ENCODE measurements at regions not wholly inside any gene's neighbourhood (a gene's known extent, or its start where the extent isn't known, plus 50 kb on each side); places are given as distances from the start of the nearest gene placed in this dataset.

GRCh38 chr2:12284037-12284436 lies 432.7 kb upstream of the TRIB2 start:
- no TSS peak for BruUV-seq (replicated peaks)
- ATAC-seq = no peak
- no peak overlapping the region for H2AFZ ChIP-seq (ENCODE audit: low read depth, low read length, poor library complexity, severe bottlenecking)
- ChIA-PET CTCF (no interaction called here), POLR2A (no interaction called here), RAD21 (ENCODE audit: low non-redundant PET in 1 of 2, low total read pairs in 2 of 2, uncharacterized antibody in 2 of 2, unreplicated experiment in 2 of 2) (no interaction called here)
- H3K9ac ChIP-seq (ENCODE audit: low read length) = no peak overlapping the region
- H3K4me2 ChIP-seq (ENCODE audit: low read length) = no peak overlapping the region
- no peak overlapping the region for H3K4me3 ChIP-seq (replicated peaks in 1 of 2; ENCODE audit: low read depth in 1 of 2, low read length in 2 of 2)
- H3K4me1 ChIP-seq (ENCODE audit: control insufficient read depth in 1 of 2, insufficient read depth in 2 of 2, low read length in 2 of 2) = no peaks in the 10 kb centered on the region
- H3K79me2 ChIP-seq (ENCODE audit: insufficient read depth, low read length) = no peaks in the 10 kb centered on the region
- intact Hi-C loops (cut with micrococcal nuclease) = no loop called here
- H4K20me1 ChIP-seq (ENCODE audit: insufficient read depth) = no peaks in the 10 kb centered on the region
- H3K9me2 ChIP-seq (ENCODE audit: insufficient read depth) = no peaks in the 10 kb centered on the region
- no peaks in the 10 kb centered on the region for H3K27me3 ChIP-seq (ENCODE audit: insufficient read depth, low read length)
- H3K36me3 ChIP-seq (ENCODE audit: control insufficient read depth in 1 of 2, insufficient read depth in 2 of 2, low read length in 2 of 2) = no peaks in the 10 kb centered on the region
- TF ChIP-seq SP1 (IDR thresholded peaks at IDR 0.05; ENCODE audit: low read depth) (no peak), CBX3 (IDR thresholded peaks at IDR 0.05; ENCODE audit: low read depth) (no peak), MAX (IDR thresholded peaks at IDR 0.05) (no peak), POLR2AphosphoS5 (IDR thresholded peaks at IDR 0.05; ENCODE audit: low read depth, low read length) (no peak), EZH2 (IDR thresholded peaks at IDR 0.05) (no peak), POLR2A (IDR thresholded peaks at IDR 0.05; ENCODE audit: borderline replicate concordance, extremely low read depth, insufficient read depth, insufficient read length) (no peak), SIN3A (IDR thresholded peaks at IDR 0.05; ENCODE audit: low read depth) (no peak), EGR1 (IDR thresholded peaks at IDR 0.05; ENCODE audit: low read depth) (no peak), ZNF274 (IDR thresholded peaks at IDR 0.05; ENCODE audit: low read depth, low read length) (no peak), EZH2phosphoT487 (IDR thresholded peaks at IDR 0.05; ENCODE audit: borderline replicate concordance) (no peak), JUND (IDR thresholded peaks at IDR 0.05) (no peak), ZFX (IDR thresholded peaks at IDR 0.05) (no peak), FOSL1 (IDR thresholded peaks at IDR 0.05; ENCODE audit: low read depth) (no peak), TCF7L2 (IDR thresholded peaks at IDR 0.05; ENCODE audit: borderline replicate concordance, extremely low read depth, insufficient read depth, insufficient read length) (no peak), REST (IDR thresholded peaks at IDR 0.05; ENCODE audit: low read depth) (no peak), YY1 (IDR thresholded peaks at IDR 0.05; ENCODE audit: extremely low read depth, insufficient replicate concordance, low read depth, low read length) (no peak), SRF (IDR thresholded peaks at IDR 0.05; ENCODE audit: low read depth) (no peak), RAD21 (IDR thresholded peaks at IDR 0.05; ENCODE audit: low read depth) (no peak), ELF1 (IDR thresholded peaks at IDR 0.05; ENCODE audit: borderline replicate concordance, low read depth) (no peak)
- no peaks in the 10 kb centered on the region for H3K9me3 ChIP-seq (ENCODE audit: control insufficient read depth in 1 of 2, insufficient read depth in 1 of 2, low read depth in 1 of 2, low read length in 2 of 2)
- DNase-seq (ENCODE audit: low read depth, low spot score) = no peak
- no peak overlapping the region for H3K27ac ChIP-seq (ENCODE audit: low read depth, low read length)
